Heart left ventricle (tissue), 13 donors: ENCODE measurements at regions not wholly inside any gene's neighbourhood (a gene's known extent, or its start where the extent isn't known, plus 50 kb on each side); places are given as distances from the start of the nearest gene placed in this dataset.

Experiments used
- CTCF ChIP-seq, 12 donors: fragments of 200-600 bp; sonication (generic) in 4 of 12; IDR thresholded peaks; one replicate each; pipeline versions ENCODE4 v1.5.0 to v1.8.0; 2018 to 2022; ENCODE audit warnings: antibody characterized with exemption in 12 of 12, mild to moderate bottlenecking in 5 of 12
- POLR2A ChIP-seq, 2 donors: fragments of 450-650 bp; IDR thresholded peaks; one replicate each; pipeline ENCODE4 v1.6.1; 2017; ENCODE audit warnings: antibody characterized with exemption in 2 of 2, mild to moderate bottlenecking in 2 of 2, moderate library complexity in 2 of 2
- donor health status: ischemic (EF 13 %, LVEDD 7.1; RV severe dilation, severe dysfunction).
- donor health status: DM: no; HTN: yes; CAD: no.
- donor health status: DM: no; HTN: no; CAD: no.
- donor health status: ischemic (EF 25% LVEDD 6.9; RV normal size, moderate dysfunction).
- donor health status: ischemic (EF 25% LVEDD 5.7; RV mildly dilated, moderate dysfunction).
- donor health status: ischemic (EF 35%, LVEDD 5.7; RV mildly dilated, moderate dysfunction).
- donor health status: nonischemic (EF 11% LVEDD 7.7; RV severe dilation, severe dysfunction).
- donor health status: DM: yes; HTN: yes; CAD: no.
- donor health status: PGD.
- donor health status: ischemic (EF 29% LVEDD 5.4; RV normal size, mild dysfunction).
- donor health status: nonischemic (EF 23%, LVEDD 6.1; RV moderate dilation, normal function).

GRCh38 chrX:127457161-127457560 lies 595.0 kb downstream of the ACTRT1 start:
- TF ChIP-seq CTCF (IDR thresholded peaks at IDR 0.05) (no peak), POLR2A (IDR thresholded peaks at IDR 0.05) (no peak)
